Globus pallidus (tissue), 1 donor: ENCODE measurements at regions not wholly inside any gene's neighbourhood (a gene's known extent, or its start where the extent isn't known, plus 50 kb on each side); places are given as distances from the start of the nearest gene placed in this dataset.
"Not testable (repeated sequence)": the region's sequence is repeated elsewhere in the genome, so short reads cannot be mapped to it uniquely, and the experiment has no call there.

Experiments
- DNase-seq: peaks from one replicate; pipeline ENCODE4 v3.0.0-alpha.2; 2015; ENCODE audit warnings: low spot score

- DNase-seq, result no peak
Observed at GRCh38 chr4:81816031-81816761, 344.5 kb upstream of the RASGEF1B start.

- DNase-seq, result no peak
Observed at GRCh38 chr4:81814987-81815541, 343.4 kb upstream of the RASGEF1B start.

- no peak for DNase-seq
Observed at GRCh38 chr4:81811562-81812293, 340.0 kb upstream of the RASGEF1B start.

- no peak for DNase-seq
Observed at GRCh38 chr4:81808011-81808672, 336.4 kb upstream of the RASGEF1B start.

- no peak for DNase-seq
Observed at GRCh38 chr4:81807386-81807785, 335.7 kb upstream of the RASGEF1B start.

- no peak for DNase-seq
Observed at GRCh38 chr4:81806485-81806884, 334.8 kb upstream of the RASGEF1B start.

GRCh38 chr4:81804849-81805248 lies 333.1 kb upstream of the RASGEF1B start:
- no peak for DNase-seq

GRCh38 chr4:81802285-81802846 lies 330.7 kb upstream of the RASGEF1B start:
- DNase-seq, result no peak

GRCh38 chr4:81799371-81799770 lies 327.7 kb upstream of the RASGEF1B start:
- DNase-seq, result no peak

GRCh38 chr4:81796790-81797528 lies 325.3 kb upstream of the RASGEF1B start:
- DNase-seq, result no peak

- DNase-seq, result no peak
Observed at GRCh38 chr4:81792521-81792920, 320.8 kb upstream of the RASGEF1B start.

- no peak for DNase-seq
Observed at GRCh38 chr4:81790477-81790876, 318.8 kb upstream of the RASGEF1B start.

GRCh38 chr4:81789741-81790399 lies 318.2 kb upstream of the RASGEF1B start:
- no peak for DNase-seq

- no peak for DNase-seq
Observed at GRCh38 chr4:81789158-81789557, 317.5 kb upstream of the RASGEF1B start.

GRCh38 chr4:81786766-81787165 lies 315.1 kb upstream of the RASGEF1B start:
- peak; percentile 7 for DNase-seq

- peak; percentile 20 for DNase-seq
Observed at GRCh38 chr4:81786063-81786763, 314.5 kb upstream of the RASGEF1B start.

GRCh38 chr4:81785338-81785737 lies 313.6 kb upstream of the RASGEF1B start:
- DNase-seq, result no peak

GRCh38 chr4:81783558-81783957 lies 311.9 kb upstream of the RASGEF1B start:
- DNase-seq, result no peak

GRCh38 chr4:81781799-81782198 lies 310.1 kb upstream of the RASGEF1B start:
- DNase-seq, result no peak

GRCh38 chr4:81777718-81778117 lies 306.0 kb upstream of the RASGEF1B start:
- not testable (repeated sequence) for DNase-seq
